ENCODE measurements at regions not wholly inside any gene's neighbourhood (a gene's known extent, or its start where the extent isn't known, plus 50 kb on each side); places are given as distances from the start of the nearest gene placed in this dataset.

DNA sequence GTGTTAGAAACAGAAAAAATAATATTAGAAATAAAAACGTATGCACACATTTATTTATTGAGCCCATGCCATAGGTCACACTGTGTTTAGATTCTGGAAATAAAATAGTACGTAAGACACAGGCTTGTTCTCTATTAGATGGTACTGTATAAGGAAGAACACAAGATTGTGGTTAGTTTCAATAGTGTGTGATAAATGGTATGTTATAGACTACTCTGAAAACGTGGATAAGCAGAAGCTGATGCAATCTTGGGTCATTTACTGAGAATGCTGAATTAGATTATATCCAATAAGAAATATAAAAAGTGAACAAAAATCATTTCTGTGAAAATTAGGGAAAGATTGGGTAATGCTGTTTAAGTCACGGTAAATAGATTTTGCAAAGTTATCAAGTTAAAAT is 1456.4 kb upstream of the ACO1 start:
- TF ChIP-seq, protein P1, sequence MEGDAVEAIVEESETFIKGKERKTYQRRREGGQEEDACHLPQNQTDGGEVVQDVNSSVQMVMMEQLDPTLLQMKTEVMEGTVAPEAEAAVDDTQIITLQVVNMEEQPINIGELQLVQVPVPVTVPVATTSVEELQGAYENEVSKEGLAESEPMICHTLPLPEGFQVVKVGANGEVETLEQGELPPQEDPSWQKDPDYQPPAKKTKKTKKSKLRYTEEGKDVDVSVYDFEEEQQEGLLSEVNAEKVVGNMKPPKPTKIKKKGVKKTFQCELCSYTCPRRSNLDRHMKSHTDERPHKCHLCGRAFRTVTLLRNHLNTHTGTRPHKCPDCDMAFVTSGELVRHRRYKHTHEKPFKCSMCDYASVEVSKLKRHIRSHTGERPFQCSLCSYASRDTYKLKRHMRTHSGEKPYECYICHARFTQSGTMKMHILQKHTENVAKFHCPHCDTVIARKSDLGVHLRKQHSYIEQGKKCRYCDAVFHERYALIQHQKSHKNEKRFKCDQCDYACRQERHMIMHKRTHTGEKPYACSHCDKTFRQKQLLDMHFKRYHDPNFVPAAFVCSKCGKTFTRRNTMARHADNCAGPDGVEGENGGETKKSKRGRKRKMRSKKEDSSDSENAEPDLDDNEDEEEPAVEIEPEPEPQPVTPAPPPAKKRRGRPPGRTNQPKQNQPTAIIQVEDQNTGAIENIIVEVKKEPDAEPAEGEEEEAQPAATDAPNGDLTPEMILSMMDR (IDR thresholded peaks at IDR 0.05 in 2 of 3, conservative IDR thresholded peaks at IDR 0.05 in 1 of 3; ENCODE audit: control insufficient read depth in 2 of 3, extremely low read depth in 1 of 3, insufficient read depth in 1 of 3, low read depth in 3 of 3, low read length in 3 of 3), result no peak
- no peak for TF ChIP-seq POLR2A (IDR thresholded peaks at IDR 0.05; ENCODE audit: low read depth, low read length)
- TF ChIP-seq REST (IDR thresholded peaks at IDR 0.05; ENCODE audit: low read depth, low read length), result no peak
- TF ChIP-seq ZNF384 (IDR thresholded peaks at IDR 0.05; ENCODE audit: borderline replicate concordance, low read depth, low read length), result no peak
- no peak for TF ChIP-seq KDM1A (IDR thresholded peaks at IDR 0.05; ENCODE audit: borderline replicate concordance)
- TF ChIP-seq USF2 (IDR thresholded peaks at IDR 0.05; ENCODE audit: borderline replicate concordance, low read depth, low read length), result no peak
- no peak for TF ChIP-seq SMC3 (IDR thresholded peaks at IDR 0.05; ENCODE audit: borderline replicate concordance, low read length)
- no peak for TF ChIP-seq POU2F2 (IDR thresholded peaks at IDR 0.05; ENCODE audit: borderline replicate concordance, low read depth, low read length)
- no peak for TF ChIP-seq CREM (IDR thresholded peaks at IDR 0.05; ENCODE audit: low read depth)
- no peak for TF ChIP-seq NRF1 (conservative IDR thresholded peaks at IDR 0.05; ENCODE audit: low read depth, low read length)
- no peak for TF ChIP-seq SP1 (IDR thresholded peaks at IDR 0.05; ENCODE audit: low read depth, low read length)
- no peak for TF ChIP-seq EGR1 (IDR thresholded peaks at IDR 0.05; ENCODE audit: borderline replicate concordance in 1 of 2, low read depth in 2 of 2, low read length in 2 of 2)
- TF ChIP-seq, protein P2, sequence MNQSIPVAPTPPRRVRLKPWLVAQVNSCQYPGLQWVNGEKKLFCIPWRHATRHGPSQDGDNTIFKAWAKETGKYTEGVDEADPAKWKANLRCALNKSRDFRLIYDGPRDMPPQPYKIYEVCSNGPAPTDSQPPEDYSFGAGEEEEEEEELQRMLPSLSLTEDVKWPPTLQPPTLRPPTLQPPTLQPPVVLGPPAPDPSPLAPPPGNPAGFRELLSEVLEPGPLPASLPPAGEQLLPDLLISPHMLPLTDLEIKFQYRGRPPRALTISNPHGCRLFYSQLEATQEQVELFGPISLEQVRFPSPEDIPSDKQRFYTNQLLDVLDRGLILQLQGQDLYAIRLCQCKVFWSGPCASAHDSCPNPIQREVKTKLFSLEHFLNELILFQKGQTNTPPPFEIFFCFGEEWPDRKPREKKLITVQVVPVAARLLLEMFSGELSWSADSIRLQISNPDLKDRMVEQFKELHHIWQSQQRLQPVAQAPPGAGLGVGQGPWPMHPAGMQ (IDR thresholded peaks at IDR 0.05; ENCODE audit: borderline replicate concordance), result no peak
- TF ChIP-seq, protein P3, sequence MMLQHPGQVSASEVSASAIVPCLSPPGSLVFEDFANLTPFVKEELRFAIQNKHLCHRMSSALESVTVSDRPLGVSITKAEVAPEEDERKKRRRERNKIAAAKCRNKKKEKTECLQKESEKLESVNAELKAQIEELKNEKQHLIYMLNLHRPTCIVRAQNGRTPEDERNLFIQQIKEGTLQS (IDR thresholded peaks at IDR 0.05; ENCODE audit: borderline replicate concordance, extremely low read depth, low read depth, low read length), result no peak
